ENCODE measurements at regions not wholly inside any gene's neighbourhood (a gene's known extent, or its start where the extent isn't known, plus 50 kb on each side); places are given as distances from the start of the nearest gene placed in this dataset.

DNA sequence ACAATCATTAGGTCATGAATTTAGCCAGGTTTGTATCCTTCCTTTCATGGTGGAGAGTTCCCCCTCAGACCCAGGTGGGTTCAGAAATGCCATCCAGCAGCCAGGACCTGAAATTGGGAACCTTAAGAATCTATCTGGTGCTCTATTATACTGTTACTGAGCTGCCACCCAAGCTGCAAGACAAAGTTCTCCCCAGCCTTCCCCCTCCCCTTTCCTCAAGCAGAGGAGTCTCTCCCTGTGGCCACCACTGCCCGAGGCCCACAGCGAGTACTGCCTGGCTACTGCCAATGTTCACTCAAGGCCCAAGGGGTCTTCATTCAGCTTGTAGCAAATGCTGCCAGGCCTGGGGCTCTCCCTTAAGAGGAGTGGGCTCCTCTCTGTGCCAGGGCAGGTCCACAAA is 133.8 kb downstream of the TMEM38B start:
- Mint-ChIP-seq H3K4me1 (no peaks in the 10 kb centered on the region), H3K36me3 (no peaks in the 10 kb centered on the region), H3K9me3 (peaks cover 8% of the 10 kb centered on the region), H3K27ac (no peak overlapping the region), H3K27me3 (no peaks in the 10 kb centered on the region), H3K4me3 (no peak overlapping the region)
- no peak for DNase-seq

GRCh38 chr9:105828596-105829213 is 134.4 kb downstream of the TMEM38B start:
- no peaks in the 10 kb centered on the region for H3K36me3 Mint-ChIP-seq
- H3K27me3 Mint-ChIP-seq: no peaks in the 10 kb centered on the region
- no peaks in the 10 kb centered on the region for H3K4me1 Mint-ChIP-seq
- no peak overlapping the region for H3K4me3 Mint-ChIP-seq
- DNase-seq: no peak
- H3K9me3 Mint-ChIP-seq: peaks cover 5% of the 10 kb centered on the region
- H3K27ac Mint-ChIP-seq: no peak overlapping the region

GRCh38 chr9:105830461-105830860 is 136.1 kb downstream of the TMEM38B start:
- Mint-ChIP-seq H3K27me3 (no peaks in the 10 kb centered on the region), H3K27ac (no peak overlapping the region), H3K4me1 (no peaks in the 10 kb centered on the region), H3K36me3 (no peaks in the 10 kb centered on the region), H3K4me3 (no peak overlapping the region), H3K9me3 (no peaks in the 10 kb centered on the region)
- DNase-seq: no peak

DNA sequence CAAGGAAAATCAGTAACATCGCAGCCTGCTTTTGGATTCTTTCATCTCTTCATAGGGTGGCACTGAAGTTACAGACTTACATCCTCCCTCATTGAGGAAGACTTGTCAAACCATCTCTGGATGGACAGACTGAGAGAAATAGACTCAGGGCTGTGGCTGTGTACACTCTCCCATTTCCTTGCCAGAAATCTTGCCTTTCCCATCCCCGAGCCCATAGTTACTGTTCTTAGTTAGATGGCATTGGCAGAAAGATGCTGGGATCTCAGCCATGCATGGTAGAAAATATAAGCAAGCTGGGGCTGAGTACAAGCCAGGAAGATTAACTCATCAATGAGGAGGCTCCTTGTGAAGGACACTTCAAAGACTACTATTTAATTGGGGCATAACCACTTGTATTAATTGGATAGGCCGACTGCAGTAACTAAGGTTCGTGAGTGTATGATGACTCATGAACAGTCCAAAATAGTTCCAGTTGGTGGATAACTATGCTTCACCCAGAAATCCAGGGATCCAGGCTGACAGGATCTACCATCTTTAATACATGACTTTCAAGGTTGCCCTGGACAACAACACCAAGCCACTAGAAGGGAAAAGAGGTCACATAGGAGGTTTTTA is 137.9 kb downstream of the TMEM38B start:
- no peak for DNase-seq
- H3K27me3 Mint-ChIP-seq: no peaks in the 10 kb centered on the region
- H3K27ac Mint-ChIP-seq: no peak overlapping the region
- H3K36me3 Mint-ChIP-seq: no peaks in the 10 kb centered on the region
- no peaks in the 10 kb centered on the region for H3K4me1 Mint-ChIP-seq
- H3K9me3 Mint-ChIP-seq: no peaks in the 10 kb centered on the region
- H3K4me3 Mint-ChIP-seq: no peak overlapping the region

DNA sequence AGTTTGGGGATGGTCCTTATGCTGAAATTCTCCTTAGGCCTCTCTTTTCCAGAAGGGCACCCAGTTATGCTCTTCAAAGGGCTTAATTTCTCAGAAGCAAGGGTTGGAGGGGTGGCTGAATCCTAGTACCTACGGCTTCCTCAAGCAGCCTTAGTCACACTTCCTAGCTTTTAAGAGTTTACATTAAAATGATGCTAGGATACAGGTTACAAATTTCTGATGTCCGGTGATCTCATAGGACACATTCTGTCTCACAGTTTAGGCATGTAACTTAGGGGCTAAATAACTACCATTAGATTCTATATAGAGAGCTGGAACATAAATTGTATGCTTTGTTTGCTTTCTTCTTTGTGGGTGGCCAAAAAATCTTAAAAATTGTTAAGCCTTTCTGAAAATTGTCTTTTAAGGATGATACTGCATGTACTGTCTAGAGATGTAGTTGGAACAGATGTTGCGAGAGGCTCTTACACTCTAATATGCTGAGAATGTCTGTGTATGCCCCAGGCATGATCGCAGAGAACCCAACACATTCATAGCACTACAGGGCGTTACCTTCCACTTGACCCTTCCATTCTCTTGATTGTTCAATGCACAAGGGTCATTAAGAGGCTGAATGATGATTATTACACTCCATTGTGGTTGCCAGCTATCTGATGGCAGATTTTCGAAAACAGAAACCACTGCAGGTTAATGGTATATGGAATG is 139.1 kb downstream of the TMEM38B start:
- Mint-ChIP-seq H3K27ac (no peak overlapping the region), H3K4me1 (no peaks in the 10 kb centered on the region), H3K27me3 (no peaks in the 10 kb centered on the region), H3K4me3 (no peak overlapping the region), H3K9me3 (no peaks in the 10 kb centered on the region), H3K36me3 (no peaks in the 10 kb centered on the region)
- DNase-seq: no peak

- Mint-ChIP-seq H3K4me3 (no peak overlapping the region), H3K4me1 (no peaks in the 10 kb centered on the region), H3K9me3 (no peaks in the 10 kb centered on the region), H3K27me3 (no peaks in the 10 kb centered on the region), H3K27ac (no peak overlapping the region), H3K36me3 (no peaks in the 10 kb centered on the region)
- no peak for DNase-seq
Measured at GRCh38 chr9:105834404-105834803, 140.1 kb downstream of the TMEM38B start.

GRCh38 chr9:105835721-105836120 is 141.4 kb downstream of the TMEM38B start:
- no peaks in the 10 kb centered on the region for H3K9me3 Mint-ChIP-seq
- no peaks in the 10 kb centered on the region for H3K36me3 Mint-ChIP-seq
- H3K27me3 Mint-ChIP-seq: no peaks in the 10 kb centered on the region
- DNase-seq: no peak
- H3K4me1 Mint-ChIP-seq: no peaks in the 10 kb centered on the region
- H3K27ac Mint-ChIP-seq: no peak overlapping the region
- no peak overlapping the region for H3K4me3 Mint-ChIP-seq

DNA sequence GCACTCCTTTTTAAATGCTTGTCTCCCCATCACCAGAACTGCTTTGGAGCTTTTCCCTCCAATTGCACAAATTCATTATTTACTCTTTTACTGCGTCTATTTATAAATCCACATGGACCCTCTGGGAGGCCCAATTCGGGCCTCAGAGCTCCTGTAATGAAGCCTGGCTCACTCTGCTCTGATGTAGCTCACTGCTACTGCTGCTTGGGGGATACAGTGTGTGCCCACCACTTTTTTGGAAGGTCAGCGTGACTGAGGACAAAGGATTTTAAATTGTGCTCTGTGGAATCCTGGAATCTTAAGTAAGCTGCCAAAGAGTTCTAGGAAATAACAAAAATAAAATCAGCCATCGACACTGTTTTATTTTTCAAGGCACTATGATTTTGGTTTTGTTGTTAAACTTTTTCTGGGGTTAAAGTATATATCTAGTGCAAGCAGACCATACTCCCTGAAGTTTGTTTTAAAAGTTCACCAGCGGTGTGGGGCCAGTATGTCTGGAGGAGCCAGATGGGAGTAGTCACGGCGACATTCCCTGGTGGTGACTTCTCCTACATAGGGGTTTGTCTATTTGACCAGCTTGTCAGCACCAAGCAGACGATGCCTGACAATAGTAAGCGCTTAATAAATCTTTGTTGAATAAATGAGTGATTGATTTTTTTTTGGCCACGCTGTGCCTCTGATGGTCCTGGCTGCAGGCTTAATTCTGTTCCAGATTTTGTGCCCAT is 142.8 kb downstream of the TMEM38B start:
- Mint-ChIP-seq H3K36me3 (no peaks in the 10 kb centered on the region), H3K4me1 (no peaks in the 10 kb centered on the region), H3K27ac (no peak overlapping the region), H3K4me3 (no peak overlapping the region), H3K27me3 (no peaks in the 10 kb centered on the region), H3K9me3 (no peaks in the 10 kb centered on the region)
- no peak for DNase-seq

DNA sequence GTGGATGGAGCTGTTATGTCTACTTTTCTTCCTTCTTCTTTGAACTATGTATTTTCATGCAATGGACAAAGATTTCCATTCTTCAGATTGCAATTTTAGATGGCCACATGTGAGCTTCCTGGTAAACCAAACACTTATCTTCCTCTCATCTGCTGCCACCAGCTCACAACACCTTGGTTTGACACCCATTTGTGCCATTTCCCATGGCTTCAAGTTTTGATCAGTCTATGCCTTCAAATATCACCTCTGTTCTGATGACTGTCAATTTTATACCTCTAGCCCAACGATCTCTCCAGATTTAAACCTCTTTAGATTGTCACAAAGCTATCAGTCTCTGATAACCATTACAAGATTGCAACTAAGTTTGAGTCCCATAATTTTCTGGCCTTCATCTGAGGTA is 147.2 kb downstream of the TMEM38B start:
- no peaks in the 10 kb centered on the region for H3K9me3 Mint-ChIP-seq
- DNase-seq: no peak
- H3K27me3 Mint-ChIP-seq: no peaks in the 10 kb centered on the region
- no peaks in the 10 kb centered on the region for H3K36me3 Mint-ChIP-seq
- no peak overlapping the region for H3K27ac Mint-ChIP-seq
- H3K4me1 Mint-ChIP-seq: no peaks in the 10 kb centered on the region
- H3K4me3 Mint-ChIP-seq: no peak overlapping the region

GRCh38 chr9:105842023-105842644 is 147.8 kb downstream of the TMEM38B start:
- Mint-ChIP-seq H3K9me3 (no peaks in the 10 kb centered on the region), H3K36me3 (no peaks in the 10 kb centered on the region), H3K4me3 (no peak overlapping the region), H3K27ac (no peak overlapping the region), H3K4me1 (no peaks in the 10 kb centered on the region), H3K27me3 (no peaks in the 10 kb centered on the region)
- peak; percentile 13 for DNase-seq

DNA sequence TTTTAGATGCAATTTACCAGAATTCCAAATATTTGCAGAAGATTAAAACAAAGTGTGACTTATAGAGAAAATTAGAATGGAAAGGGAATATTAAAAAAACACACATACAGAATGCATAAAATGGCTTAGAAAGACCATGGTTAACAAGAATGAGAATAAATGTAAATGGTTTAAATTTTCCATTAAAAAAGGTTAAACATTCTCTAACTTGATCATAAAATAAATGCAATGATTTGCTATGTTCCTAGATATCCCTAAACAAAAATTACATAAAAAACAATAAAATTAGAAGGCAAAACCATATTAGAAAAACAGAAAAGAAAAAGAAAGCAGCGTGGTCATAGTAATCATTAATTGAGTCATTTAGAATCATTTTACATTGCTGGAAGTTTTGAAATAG is 152.5 kb downstream of the TMEM38B start:
- no peak overlapping the region for H3K27ac Mint-ChIP-seq
- H3K9me3 Mint-ChIP-seq: no peaks in the 10 kb centered on the region
- H3K4me1 Mint-ChIP-seq: no peaks in the 10 kb centered on the region
- H3K27me3 Mint-ChIP-seq: no peaks in the 10 kb centered on the region
- DNase-seq: no peak
- no peaks in the 10 kb centered on the region for H3K36me3 Mint-ChIP-seq
- H3K4me3 Mint-ChIP-seq: no peak overlapping the region

- no peak for DNase-seq
- Mint-ChIP-seq H3K9me3 (no peaks in the 10 kb centered on the region), H3K27me3 (no peaks in the 10 kb centered on the region), H3K27ac (no peak overlapping the region), H3K4me3 (no peak overlapping the region), H3K36me3 (no peaks in the 10 kb centered on the region), H3K4me1 (no peaks in the 10 kb centered on the region)
Measured at GRCh38 chr9:105850852-105851500, 156.6 kb downstream of the TMEM38B start.

GRCh38 chr9:105854026-105854782 is 159.9 kb downstream of the TMEM38B start:
- Mint-ChIP-seq H3K36me3 (peaks cover 5% of the 10 kb centered on the region), H3K27me3 (no peaks in the 10 kb centered on the region), H3K4me1 (peaks cover 16% of the 10 kb centered on the region), H3K27ac (no peak overlapping the region), H3K9me3 (peaks cover 3% of the 10 kb centered on the region), H3K4me3 (no peak overlapping the region)
- no peak for DNase-seq
